Caco-2 (cell line): ENCODE measurements at regions not wholly inside any gene's neighbourhood (a gene's known extent, or its start where the extent isn't known, plus 50 kb on each side); places are given as distances from the start of the nearest gene placed in this dataset.

Experiments used
- BruUV-seq: library from RNA; stranded (reverse); fragments of 400-500 nt; replicated peaks from 2 replicates; lab custom pipeline; 2021; lab: Mats Ljungman, UMichigan
- CTCF ChIA-PET: fragments of 300-600 bp; sonication (Branson Sonifier 250); formaldehyde crosslinking; loops from one replicate; lab custom pipeline; 2022; ENCODE audit warnings: antibody characterized with exemption; lab: Charles Lee
- POLR2A ChIA-PET: fragments of 300-600 bp; sonication (Branson Sonifier 250); formaldehyde crosslinking; loops from one replicate; lab custom pipeline; 2022; ENCODE audit warnings: antibody characterized with exemption; lab: Charles Lee
- DNase-seq, 2 experiments: peaks; one replicate each; pipeline versions ENCODE4 v3.0.0 to v3.0.0-alpha.2; 2020 to 2022
- H3K27me3 ChIP-seq: replicated peaks from 2 replicates; pipeline ENCODE4 v1.6.0; 2011; ENCODE audit warnings: low read length; ENCODE audit not compliant: control insufficient read depth, insufficient read depth
- H3K36me3 ChIP-seq: 2 replicates; pipeline ENCODE4 v1.5.1; 2011; ENCODE audit warnings: low read length; ENCODE audit not compliant: control insufficient read depth, insufficient read depth
- H3K4me1 ChIP-seq: fragments of 250-450 bp; sonication (Bioruptor Pico); 2 replicates; pipeline ENCODE4 v1.5.1; 2020; ENCODE audit warnings: mild to moderate bottlenecking
- H3K4me3 ChIP-seq: 2 replicates; pipeline ENCODE4 v1.5.1; 2011; ENCODE audit warnings: low read depth, mild to moderate bottlenecking, control low read depth, low read length
- H3K9me3 ChIP-seq: fragments of 250-450 bp; sonication (Bioruptor Pico); 2 replicates; pipeline ENCODE4 v1.5.1; 2020; ENCODE audit warnings: mild to moderate bottlenecking, moderate library complexity
- H3K27ac Mint-ChIP-seq: one replicate; pipeline ENCODE4 v1.8.0; 2022; ENCODE audit warnings: mixed read lengths; ENCODE audit not compliant: unreplicated experiment
- H3K27me3 Mint-ChIP-seq: one replicate; pipeline ENCODE4 v1.8.0; 2022; ENCODE audit warnings: mixed read lengths; ENCODE audit not compliant: insufficient read depth, unreplicated experiment
- H3K36me3 Mint-ChIP-seq: one replicate; pipeline ENCODE4 v1.8.0; 2022; ENCODE audit warnings: mild to moderate bottlenecking, mixed read lengths; ENCODE audit not compliant: insufficient read depth, unreplicated experiment
- H3K4me1 Mint-ChIP-seq: one replicate; pipeline ENCODE4 v1.8.0; 2022; ENCODE audit warnings: low read depth, mixed read lengths; ENCODE audit not compliant: unreplicated experiment
- H3K4me3 Mint-ChIP-seq: one replicate; pipeline ENCODE4 v1.8.0; 2022; ENCODE audit warnings: mild to moderate bottlenecking, moderate library complexity, mixed read lengths; ENCODE audit not compliant: unreplicated experiment
- H3K9me3 Mint-ChIP-seq: one replicate; pipeline ENCODE4 v1.8.0; 2022; ENCODE audit warnings: mixed read lengths; ENCODE audit not compliant: unreplicated experiment
- intact Hi-C: fragments of 100-400 bp; cut with micrococcal nuclease; formaldehyde crosslinking; loops from one replicate; pipeline ENCODE4 v1.10.0; 2022; ENCODE audit not compliant: unreplicated experiment
- TF ChIP-seq, protein P1 (sequence below), 2 experiments: fragments of 200-600 bp in 1 of 2; IDR thresholded peaks; 1 replicate in 1 of 2; 2 replicates in 1 of 2; pipeline versions ENCODE4 v1.5.1 to v1.8.0; 2011 to 2022; ENCODE audit warnings: antibody characterized with exemption in 1 of 2, control low read depth in 1 of 2, inconsistent platforms in 1 of 2, low read depth in 1 of 2, low read length in 1 of 2, mild to moderate bottlenecking in 1 of 2, moderate library complexity in 1 of 2; ENCODE audit not compliant: insufficient read depth in 1 of 2, severe bottlenecking in 1 of 2, unreplicated experiment in 1 of 2

DNA sequence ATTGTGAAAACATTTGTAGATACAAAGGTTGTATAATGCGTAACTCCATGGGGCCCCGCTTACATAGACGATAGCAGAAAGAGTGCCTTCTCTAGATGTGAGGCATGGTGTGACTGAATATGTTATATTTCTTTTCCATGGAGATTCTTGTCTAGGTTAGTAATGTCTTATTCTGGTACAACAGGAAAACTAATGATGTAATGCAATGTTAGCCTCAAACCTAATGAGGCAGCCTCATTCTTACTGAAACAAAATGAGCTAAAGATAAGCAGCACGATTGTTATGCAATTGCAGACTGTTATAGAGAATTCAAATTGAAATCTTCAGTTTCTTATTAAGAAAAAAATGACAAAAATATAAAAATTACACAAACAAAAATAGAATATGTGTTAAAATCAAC lies 171.1 kb upstream of the ANKRD50 start:
- no peaks in the 10 kb centered on the region for H3K27me3 ChIP-seq
- intact Hi-C loops, result no loop called here
- Mint-ChIP-seq H3K9me3 (no peaks in the 10 kb centered on the region), H3K4me3 (no peak overlapping the region), H3K36me3 (no peaks in the 10 kb centered on the region), H3K27me3 (no peaks in the 10 kb centered on the region), H3K27ac (no peak overlapping the region), H3K4me1 (no peaks in the 10 kb centered on the region)
- H3K36me3 ChIP-seq, result no peaks in the 10 kb centered on the region
- no peak for DNase-seq
- TF ChIP-seq, protein P1, sequence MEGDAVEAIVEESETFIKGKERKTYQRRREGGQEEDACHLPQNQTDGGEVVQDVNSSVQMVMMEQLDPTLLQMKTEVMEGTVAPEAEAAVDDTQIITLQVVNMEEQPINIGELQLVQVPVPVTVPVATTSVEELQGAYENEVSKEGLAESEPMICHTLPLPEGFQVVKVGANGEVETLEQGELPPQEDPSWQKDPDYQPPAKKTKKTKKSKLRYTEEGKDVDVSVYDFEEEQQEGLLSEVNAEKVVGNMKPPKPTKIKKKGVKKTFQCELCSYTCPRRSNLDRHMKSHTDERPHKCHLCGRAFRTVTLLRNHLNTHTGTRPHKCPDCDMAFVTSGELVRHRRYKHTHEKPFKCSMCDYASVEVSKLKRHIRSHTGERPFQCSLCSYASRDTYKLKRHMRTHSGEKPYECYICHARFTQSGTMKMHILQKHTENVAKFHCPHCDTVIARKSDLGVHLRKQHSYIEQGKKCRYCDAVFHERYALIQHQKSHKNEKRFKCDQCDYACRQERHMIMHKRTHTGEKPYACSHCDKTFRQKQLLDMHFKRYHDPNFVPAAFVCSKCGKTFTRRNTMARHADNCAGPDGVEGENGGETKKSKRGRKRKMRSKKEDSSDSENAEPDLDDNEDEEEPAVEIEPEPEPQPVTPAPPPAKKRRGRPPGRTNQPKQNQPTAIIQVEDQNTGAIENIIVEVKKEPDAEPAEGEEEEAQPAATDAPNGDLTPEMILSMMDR (IDR thresholded peaks at IDR 0.05; ENCODE audit: insufficient read depth in 1 of 2, low read depth in 1 of 2, low read length in 1 of 2, severe bottlenecking in 1 of 2, unreplicated experiment in 1 of 2), result no peak
- no peaks in the 10 kb centered on the region for H3K9me3 ChIP-seq
- CTCF ChIA-PET, result no interaction called here
- BruUV-seq, result no TSS peak
- H3K4me3 ChIP-seq, result no peak overlapping the region
- POLR2A ChIA-PET, result no interaction called here
- H3K4me1 ChIP-seq, result no peaks in the 10 kb centered on the region

DNA sequence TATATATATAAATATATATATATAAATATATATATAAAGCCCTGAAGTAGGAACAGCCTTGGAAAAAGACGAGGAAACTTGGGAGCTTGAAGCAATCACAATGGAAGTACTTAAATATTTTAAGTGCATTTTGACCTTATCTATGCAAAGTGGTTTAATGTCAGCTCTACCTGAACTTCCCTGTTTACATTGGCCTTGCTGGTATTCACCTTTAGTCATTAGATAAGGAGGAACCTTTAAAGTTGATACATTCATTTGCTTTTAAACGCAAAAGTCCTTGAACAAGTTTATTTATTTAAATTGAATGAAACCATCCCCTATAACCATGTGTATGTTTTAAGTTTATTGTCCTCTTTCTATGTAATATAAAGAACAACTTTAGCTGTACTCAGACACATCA lies 166.7 kb upstream of the ANKRD50 start:
- TF ChIP-seq, protein P1 (IDR thresholded peaks at IDR 0.05; ENCODE audit: insufficient read depth in 1 of 2, low read depth in 1 of 2, low read length in 1 of 2, severe bottlenecking in 1 of 2, unreplicated experiment in 1 of 2), result no peak
- no peaks in the 10 kb centered on the region for H3K9me3 ChIP-seq
- H3K4me1 Mint-ChIP-seq, result no peaks in the 10 kb centered on the region
- no peaks in the 10 kb centered on the region for H3K27me3 ChIP-seq
- DNase-seq, result no peak
- ChIA-PET CTCF (no interaction called here), POLR2A (no interaction called here)
- intact Hi-C loops, result no loop called here
- H3K9me3 Mint-ChIP-seq, result peaks cover 19% of the 10 kb centered on the region
- no peaks in the 10 kb centered on the region for H3K36me3 Mint-ChIP-seq
- H3K4me3 Mint-ChIP-seq, result no peak overlapping the region
- H3K36me3 ChIP-seq, result no peaks in the 10 kb centered on the region
- H3K27ac Mint-ChIP-seq, result no peak overlapping the region
- H3K4me3 ChIP-seq, result no peak overlapping the region
- H3K4me1 ChIP-seq, result no peaks in the 10 kb centered on the region
- no peaks in the 10 kb centered on the region for H3K27me3 Mint-ChIP-seq
- no TSS peak for BruUV-seq

DNA sequence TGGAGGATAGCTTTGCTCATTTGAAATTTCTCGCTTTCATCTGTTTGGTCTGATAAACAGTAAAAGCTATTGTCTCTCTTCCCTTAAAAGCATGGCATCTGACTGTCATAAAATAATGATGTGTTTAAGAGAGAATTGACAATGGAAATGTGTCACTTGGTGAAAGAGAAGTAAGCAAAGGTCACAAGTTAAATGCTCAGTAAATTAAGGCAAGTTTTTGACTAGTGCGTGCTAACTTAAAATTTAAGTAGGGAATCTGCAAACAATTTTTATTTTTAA lies 161.6 kb upstream of the ANKRD50 start:
- Histone ChIP-seq H3K27me3 (no peaks in the 10 kb centered on the region), H3K36me3 (no peaks in the 10 kb centered on the region), H3K9me3 (no peaks in the 10 kb centered on the region), H3K4me3 (no peak overlapping the region), H3K4me1 (no peaks in the 10 kb centered on the region)
- intact Hi-C loops, result no loop called here
- TF ChIP-seq, protein P1 (IDR thresholded peaks at IDR 0.05; ENCODE audit: insufficient read depth in 1 of 2, low read depth in 1 of 2, low read length in 1 of 2, severe bottlenecking in 1 of 2, unreplicated experiment in 1 of 2), result no peak
- no peaks in the 10 kb centered on the region for H3K4me1 Mint-ChIP-seq
- POLR2A ChIA-PET, result no interaction called here
- CTCF ChIA-PET, result no interaction called here
- H3K27ac Mint-ChIP-seq, result no peak overlapping the region
- no peak for DNase-seq
- no peaks in the 10 kb centered on the region for H3K27me3 Mint-ChIP-seq
- H3K9me3 Mint-ChIP-seq, result peaks cover 19% of the 10 kb centered on the region
- no TSS peak for BruUV-seq
- H3K36me3 Mint-ChIP-seq, result no peaks in the 10 kb centered on the region
- no peak overlapping the region for H3K4me3 Mint-ChIP-seq
